ENCODE measurements at regions not wholly inside any gene's neighbourhood (a gene's known extent, or its start where the extent isn't known, plus 50 kb on each side); places are given as distances from the start of the nearest gene placed in this dataset.

DNA sequence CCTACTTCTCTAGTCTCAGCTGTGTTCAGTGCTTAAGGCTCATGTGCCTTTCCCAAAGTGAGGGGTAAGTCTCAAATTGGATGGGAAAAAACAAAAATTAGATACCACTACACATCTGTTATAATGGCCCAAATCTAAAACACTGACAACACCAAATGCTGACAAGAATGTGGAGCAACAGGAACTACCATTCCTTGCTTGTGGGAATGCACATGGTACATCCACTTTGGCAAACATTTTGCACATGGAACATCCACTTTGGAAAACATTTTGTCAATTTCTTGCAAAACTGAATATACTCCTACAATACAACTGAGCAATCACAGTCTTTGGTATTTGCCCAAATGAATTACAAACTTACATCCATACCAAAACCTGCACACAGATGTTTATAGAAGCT, 109.3 kb downstream of the TENT5A start:
- ATAC-seq (no peak), DNase-seq (no peak)
- Histone ChIP-seq H3K4me3 (no peak overlapping the region), H3K27ac (no peak overlapping the region), H3K27me3 (ENCODE audit: insufficient read depth in 3 of 3, low read length in 2 of 3) (peaks cover 0 to 1% (median 0%) of the 10 kb centered on the region in 3 donors), H3K36me3 (ENCODE audit: insufficient read depth in 1 of 2, low read depth in 1 of 2) (no peaks in the 10 kb centered on the region), H3K4me1 (no peaks in the 10 kb centered on the region), H3K9me3 (no peaks in the 10 kb centered on the region)
- TF ChIP-seq, protein P1, sequence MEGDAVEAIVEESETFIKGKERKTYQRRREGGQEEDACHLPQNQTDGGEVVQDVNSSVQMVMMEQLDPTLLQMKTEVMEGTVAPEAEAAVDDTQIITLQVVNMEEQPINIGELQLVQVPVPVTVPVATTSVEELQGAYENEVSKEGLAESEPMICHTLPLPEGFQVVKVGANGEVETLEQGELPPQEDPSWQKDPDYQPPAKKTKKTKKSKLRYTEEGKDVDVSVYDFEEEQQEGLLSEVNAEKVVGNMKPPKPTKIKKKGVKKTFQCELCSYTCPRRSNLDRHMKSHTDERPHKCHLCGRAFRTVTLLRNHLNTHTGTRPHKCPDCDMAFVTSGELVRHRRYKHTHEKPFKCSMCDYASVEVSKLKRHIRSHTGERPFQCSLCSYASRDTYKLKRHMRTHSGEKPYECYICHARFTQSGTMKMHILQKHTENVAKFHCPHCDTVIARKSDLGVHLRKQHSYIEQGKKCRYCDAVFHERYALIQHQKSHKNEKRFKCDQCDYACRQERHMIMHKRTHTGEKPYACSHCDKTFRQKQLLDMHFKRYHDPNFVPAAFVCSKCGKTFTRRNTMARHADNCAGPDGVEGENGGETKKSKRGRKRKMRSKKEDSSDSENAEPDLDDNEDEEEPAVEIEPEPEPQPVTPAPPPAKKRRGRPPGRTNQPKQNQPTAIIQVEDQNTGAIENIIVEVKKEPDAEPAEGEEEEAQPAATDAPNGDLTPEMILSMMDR (IDR thresholded peaks at IDR 0.05) = no peak
- intact Hi-C loops (cut with DNase I) = no loop called here

DNA sequence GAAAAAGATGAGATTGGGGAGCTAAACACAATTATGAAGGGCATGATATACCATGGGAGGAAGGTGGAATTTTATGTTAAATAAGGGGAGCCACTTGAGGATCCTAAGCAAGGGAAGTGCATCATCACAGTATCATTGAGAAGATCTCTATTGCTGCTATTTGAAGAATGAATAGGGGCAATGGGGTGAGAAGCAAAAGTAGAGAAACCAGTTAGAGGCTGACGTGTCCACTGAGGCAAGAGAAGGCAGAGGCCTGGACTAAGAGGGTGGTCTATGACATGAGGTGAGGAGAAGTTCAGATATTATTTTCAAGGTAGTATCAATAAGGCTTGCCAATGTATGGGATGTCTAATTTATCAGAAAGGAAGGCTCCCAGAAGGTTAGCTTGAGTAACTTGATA, 111.6 kb downstream of the TENT5A start:
- ATAC-seq (no peak), DNase-seq (no peak)
- intact Hi-C loops (cut with DNase I) = no loop called here
- H3K4me1 ChIP-seq = no peaks in the 10 kb centered on the region
- peaks cover 0 to 1% (median 0%) of the 10 kb centered on the region in 3 donors for H3K27me3 ChIP-seq (ENCODE audit: insufficient read depth in 3 of 3, low read length in 2 of 3)
- WGBS, 3 donors = 82 to 85% (median 84%) methylated on average over 1 of the region's 1 CpG
- H3K9me3 ChIP-seq = no peaks in the 10 kb centered on the region
- H3K36me3 ChIP-seq (ENCODE audit: insufficient read depth in 1 of 2, low read depth in 1 of 2) = no peaks in the 10 kb centered on the region
- H3K4me3 ChIP-seq = no peak overlapping the region
- H3K27ac ChIP-seq = no peak overlapping the region
- TF ChIP-seq, protein P1 (IDR thresholded peaks at IDR 0.05) = no peak

DNA sequence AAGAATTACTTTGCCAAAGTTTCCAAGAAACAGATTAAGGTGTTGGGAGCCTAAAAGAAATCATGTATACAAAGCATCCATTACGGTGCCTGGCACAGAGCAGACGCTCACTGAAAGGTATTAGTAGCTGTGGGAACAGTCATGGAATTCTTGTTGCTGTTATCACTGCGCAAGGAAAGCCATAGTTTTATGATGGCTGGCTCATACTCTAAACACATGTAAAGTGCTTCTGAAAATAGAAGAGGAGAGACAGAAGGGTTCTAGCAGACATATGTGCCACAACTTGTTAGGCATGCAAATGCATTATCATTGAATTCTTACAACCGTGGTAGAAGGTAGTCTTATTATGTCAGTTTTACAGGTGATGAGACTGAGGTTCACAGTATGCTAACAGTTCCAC, 112.4 kb downstream of the TENT5A start:
- Histone ChIP-seq H3K4me3 (no peak overlapping the region), H3K4me1 (no peaks in the 10 kb centered on the region), H3K27me3 (ENCODE audit: insufficient read depth in 3 of 3, low read length in 2 of 3) (peaks cover 0 to 1% (median 0%) of the 10 kb centered on the region in 3 donors), H3K27ac (no peak overlapping the region), H3K9me3 (no peaks in the 10 kb centered on the region), H3K36me3 (ENCODE audit: insufficient read depth in 1 of 2, low read depth in 1 of 2) (no peaks in the 10 kb centered on the region)
- intact Hi-C loops (cut with DNase I) = no loop called here
- no peak for DNase-seq
- TF ChIP-seq, protein P1 (IDR thresholded peaks at IDR 0.05) = no peak
- no peak for ATAC-seq
- 88 to 92% (median 90%) methylated on average over 4 of the region's 4 CpGs for WGBS, 3 donors

DNA sequence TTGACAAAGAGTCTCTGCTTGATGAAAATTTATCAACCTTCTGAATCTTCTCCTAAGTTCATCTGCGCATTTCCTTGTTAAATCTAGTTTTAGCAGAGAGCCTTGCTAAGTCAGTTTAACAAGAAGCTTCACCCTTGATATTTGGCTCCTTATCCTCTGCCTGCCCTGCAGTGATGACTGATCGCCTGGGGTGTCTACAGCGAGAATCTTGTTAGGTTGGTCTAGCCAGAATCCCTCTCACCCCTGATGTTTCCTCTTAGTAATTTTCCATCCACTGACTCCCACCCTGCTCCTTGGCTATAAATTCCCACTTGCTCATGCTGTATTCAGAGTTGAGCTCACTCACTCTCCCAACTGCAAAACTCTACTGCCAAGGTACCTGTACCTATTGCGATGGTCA, 114.1 kb downstream of the TENT5A start:
- no peaks in the 10 kb centered on the region for H3K9me3 ChIP-seq
- no peak for DNase-seq
- H3K4me1 ChIP-seq = no peaks in the 10 kb centered on the region
- ATAC-seq = no peak
- peaks cover 0 to 1% (median 0%) of the 10 kb centered on the region in 3 donors for H3K27me3 ChIP-seq (ENCODE audit: insufficient read depth in 3 of 3, low read length in 2 of 3)
- H3K4me3 ChIP-seq = no peak overlapping the region
- H3K27ac ChIP-seq = no peak overlapping the region
- intact Hi-C loops (cut with DNase I) = no loop called here
- TF ChIP-seq, protein P1 (IDR thresholded peaks at IDR 0.05) = no peak
- 93 to 94% (median 94%) methylated on average over 4 of the region's 4 CpGs for WGBS, 3 donors
- no peaks in the 10 kb centered on the region for H3K36me3 ChIP-seq (ENCODE audit: insufficient read depth in 1 of 2, low read depth in 1 of 2)

DNA sequence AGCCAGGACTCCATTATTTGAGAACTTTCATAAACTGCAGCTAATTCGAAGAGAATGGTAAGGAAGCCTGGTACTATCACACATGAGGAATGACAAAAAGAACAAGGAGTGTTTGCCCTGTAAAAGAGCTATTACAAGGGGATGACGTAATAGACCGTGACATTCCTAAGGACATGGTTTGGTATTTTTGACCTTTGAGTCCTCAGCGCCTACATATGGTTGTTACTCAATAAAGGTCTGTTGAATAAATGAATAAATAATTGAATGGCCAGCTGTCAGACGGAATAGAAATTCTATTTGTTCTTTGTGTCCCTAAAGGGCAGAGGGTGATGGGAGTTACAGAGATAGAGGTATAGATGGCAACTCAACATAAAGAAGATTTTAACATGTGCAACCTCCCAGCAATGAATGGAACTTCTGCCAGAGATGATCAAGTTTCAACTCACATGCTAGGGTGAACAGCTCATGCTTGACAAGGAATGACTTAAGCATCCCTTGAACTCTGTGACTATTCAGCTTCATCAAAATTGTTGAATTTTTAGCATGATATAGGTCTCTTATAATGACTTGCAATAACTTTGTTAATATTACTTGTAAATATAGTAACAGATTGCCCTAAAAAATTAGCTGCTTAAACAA, 115.4 kb downstream of the TENT5A start:
- TF ChIP-seq, protein P1 (IDR thresholded peaks at IDR 0.05) = no peak
- WGBS, 3 donors = 62 to 70% (median 65%) methylated on average over 5 of the region's 5 CpGs
- Histone ChIP-seq H3K27me3 (ENCODE audit: insufficient read depth in 3 of 3, low read length in 2 of 3) (peaks cover 0 to 1% (median 0%) of the 10 kb centered on the region in 3 donors), H3K27ac (no peak overlapping the region), H3K4me1 (no peaks in the 10 kb centered on the region), H3K9me3 (peaks cover under 1% of the 10 kb centered on the region), H3K4me3 (no peak overlapping the region), H3K36me3 (ENCODE audit: insufficient read depth in 1 of 2, low read depth in 1 of 2) (no peaks in the 10 kb centered on the region)
- no peak for ATAC-seq
- intact Hi-C loops (cut with DNase I) = no loop called here
- no peak for DNase-seq

Data from psoas muscle (tissue), 7 donors.